ELR (cell line): ENCODE measurements at regions not wholly inside any gene's neighbourhood (a gene's known extent, or its start where the extent isn't known, plus 50 kb on each side); places are given as distances from the start of the nearest gene placed in this dataset.

Experiments
- DNase-seq: peaks from one replicate; pipeline ENCODE4 v3.0.0-alpha.2; 2015; ENCODE audit warnings: low read depth

DNA sequence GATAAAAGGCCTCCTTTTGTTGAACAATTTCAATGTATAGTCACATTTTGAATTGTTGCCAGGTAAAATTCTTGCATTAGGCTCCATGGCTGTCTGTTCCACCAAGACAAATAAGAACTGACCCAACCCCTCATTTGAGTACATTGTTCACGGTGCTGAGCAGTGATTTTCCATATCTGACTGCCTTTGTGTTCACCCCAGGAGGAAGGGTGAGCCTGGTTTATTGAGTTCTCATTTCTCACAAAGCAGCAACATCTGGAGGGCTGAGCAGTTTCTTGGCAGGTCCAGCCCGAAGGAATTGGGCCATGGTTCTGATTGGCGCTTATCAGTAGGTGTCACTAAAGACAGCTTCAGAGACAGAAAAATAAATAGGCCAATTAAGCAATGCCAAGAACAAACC lies 149.1 kb downstream of the BMP4 start:
- no peak for DNase-seq

GRCh38 chr14:53807108-53807507 lies 149.5 kb downstream of the BMP4 start:
- no peak for DNase-seq

DNA sequence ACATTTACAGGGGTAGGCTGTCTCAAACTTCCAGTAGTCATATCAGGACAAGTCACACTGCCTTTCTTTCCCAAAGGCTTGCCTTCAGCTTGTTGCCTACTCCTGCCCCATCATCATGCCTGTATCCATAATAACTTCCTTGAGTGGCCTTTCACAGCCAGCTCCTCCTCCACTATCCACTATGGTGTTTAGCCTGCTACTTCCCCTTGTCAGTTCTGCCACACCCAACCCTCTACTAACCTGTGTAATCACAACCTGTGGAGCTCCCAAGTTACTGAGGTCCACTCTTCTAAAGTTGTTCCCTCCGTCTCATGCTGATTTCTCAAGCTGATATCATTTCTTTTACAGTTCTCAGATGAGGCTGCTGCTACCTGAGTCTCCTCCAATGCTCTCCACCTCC lies 159.9 kb downstream of the BMP4 start:
- no peak for DNase-seq

DNA sequence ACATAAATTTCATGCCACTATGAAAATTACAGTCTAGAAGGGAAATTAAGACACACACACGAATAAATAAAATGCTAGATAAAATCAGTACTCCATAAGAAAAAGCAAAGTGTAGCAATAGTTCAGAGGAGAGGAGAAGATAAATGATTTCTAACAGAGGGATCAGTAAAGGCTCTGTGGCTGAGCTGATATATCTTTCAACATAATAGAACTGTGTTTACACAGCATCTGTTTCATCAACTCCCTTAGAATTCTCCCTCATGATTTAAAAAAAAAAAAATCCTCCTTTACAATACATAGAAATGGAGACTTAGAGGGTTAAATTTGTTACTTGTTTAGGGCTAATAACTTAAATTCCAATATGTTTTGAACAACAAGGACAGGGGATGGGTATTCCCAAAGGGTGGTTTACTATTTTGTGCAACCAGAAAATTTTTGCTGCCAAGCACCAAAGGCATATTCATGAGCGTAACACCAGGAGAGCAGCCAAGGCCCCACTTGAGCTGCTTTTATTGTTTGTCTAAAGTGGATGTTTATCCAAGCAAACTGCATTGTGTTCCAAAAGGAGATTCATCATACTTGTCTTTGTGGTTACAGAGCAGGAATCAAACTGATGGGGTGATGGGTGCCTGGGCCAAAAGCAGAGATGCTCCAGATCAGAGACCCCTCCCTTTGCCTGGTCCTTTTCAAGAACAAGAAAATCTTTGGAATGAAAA lies 162.7 kb downstream of the BMP4 start:
- DNase-seq, result no peak

GRCh38 chr14:53792909-53793308 lies 163.7 kb downstream of the BMP4 start:
- DNase-seq, result peak; percentile 6

- no peak for DNase-seq
Observed at GRCh38 chr14:53790731-53791500, 165.7 kb downstream of the BMP4 start.

DNA sequence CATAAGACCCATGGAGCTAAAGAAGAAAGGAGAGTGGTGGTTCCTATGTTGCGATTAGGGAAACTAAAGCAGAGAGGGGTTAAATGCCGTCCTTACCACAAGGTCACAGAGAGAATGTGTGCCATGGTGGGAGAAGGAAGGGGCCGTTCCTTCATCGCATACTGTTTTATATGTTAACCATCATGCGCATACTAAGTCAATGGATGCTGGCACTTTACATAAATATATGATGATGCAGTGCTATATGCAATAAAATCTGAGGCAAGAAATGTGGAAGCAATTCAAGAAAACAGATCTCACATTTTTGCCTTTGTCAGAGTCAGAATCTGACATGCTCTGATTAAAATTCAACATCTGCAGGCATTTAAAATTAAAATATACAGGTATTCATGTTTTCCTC lies 168.1 kb downstream of the BMP4 start:
- DNase-seq, result no peak

- DNase-seq, result no peak
Observed at GRCh38 chr14:53786045-53786444, 170.6 kb downstream of the BMP4 start.

- no peak for DNase-seq
Observed at GRCh38 chr14:53784688-53785087, 171.9 kb downstream of the BMP4 start.

DNA sequence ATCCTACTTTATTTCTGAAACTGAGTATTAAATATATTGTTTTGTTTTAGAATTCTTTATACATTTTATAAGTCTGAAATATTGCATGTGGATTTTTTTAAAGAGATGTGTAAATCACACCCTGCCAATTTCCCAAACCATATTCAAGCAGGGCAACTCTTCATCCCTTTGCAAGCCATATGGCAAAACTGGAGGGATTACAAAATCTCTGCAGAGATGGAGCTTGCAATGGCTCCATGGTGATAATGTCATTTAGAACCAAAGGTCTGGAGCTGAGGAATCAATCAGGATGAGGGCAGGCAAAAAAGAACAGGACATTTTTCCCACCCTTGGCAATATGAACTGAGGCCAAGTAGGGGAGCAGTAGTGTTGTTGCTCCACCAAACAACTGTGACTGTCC lies 173.4 kb downstream of the BMP4 start:
- no peak for DNase-seq

DNA sequence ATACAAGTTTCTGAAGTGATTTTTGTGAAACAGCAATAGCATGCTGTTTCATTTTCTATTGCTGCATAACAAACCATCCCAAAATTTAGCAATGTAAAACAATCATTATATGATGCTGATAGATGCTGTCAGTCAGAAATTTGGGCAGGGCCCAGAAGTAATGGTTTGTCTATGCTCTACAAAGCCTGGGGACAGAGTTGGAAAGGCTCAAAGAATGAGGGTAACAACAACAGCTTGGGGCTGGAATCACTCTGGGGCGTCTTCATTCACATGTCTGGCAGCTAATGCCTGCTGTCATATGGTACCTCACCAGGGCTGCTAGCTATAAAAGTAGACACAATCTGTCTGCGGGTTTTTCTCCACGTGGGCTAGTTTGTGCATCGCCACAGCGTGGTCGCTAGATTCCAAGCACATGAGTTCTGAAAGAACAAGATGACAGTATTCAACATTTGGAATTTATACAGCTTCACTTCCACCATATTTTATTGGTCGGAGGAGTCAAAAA lies 176.5 kb downstream of the BMP4 start:
- no peak for DNase-seq

DNA sequence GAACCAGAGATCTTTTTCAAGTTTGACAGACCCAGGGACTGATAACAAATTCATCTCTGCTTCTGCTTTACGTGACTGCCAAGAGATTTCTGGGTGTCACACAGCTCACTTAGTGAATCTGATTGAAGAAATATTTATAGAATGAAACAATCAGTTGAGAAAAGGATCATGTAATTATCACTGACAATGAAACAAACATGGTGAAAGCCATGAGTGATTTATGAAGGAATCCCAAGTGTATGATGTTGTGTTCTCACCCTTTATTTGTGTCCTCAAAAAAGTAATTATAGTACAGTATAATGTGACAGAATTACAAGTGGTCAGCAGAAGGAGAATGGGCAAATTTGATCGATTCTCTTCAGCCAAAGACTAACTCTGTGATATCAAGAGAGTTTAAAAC lies 177.3 kb downstream of the BMP4 start:
- no peak for DNase-seq

- no peak for DNase-seq
Observed at GRCh38 chr14:53778263-53778662, 178.4 kb downstream of the BMP4 start.

DNA sequence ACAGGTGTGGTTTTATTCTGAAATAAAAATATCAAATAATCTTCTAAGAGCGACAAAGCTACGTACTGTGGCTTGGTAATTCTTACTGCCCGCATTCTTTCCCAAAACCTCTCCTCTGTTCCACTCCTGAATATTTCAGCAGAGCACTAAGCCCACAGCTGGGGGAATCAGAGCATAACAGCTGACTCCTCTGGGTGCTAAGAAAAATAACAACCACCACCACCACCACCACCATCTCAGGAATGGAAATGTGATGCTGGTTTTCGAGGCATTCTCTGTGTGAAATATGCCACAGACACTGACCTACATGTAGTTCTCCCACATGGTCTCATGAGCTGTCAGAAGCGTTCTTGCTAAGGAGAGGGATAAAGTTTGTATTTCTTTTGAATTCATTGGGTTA lies 183.7 kb downstream of the BMP4 start:
- no peak for DNase-seq

DNA sequence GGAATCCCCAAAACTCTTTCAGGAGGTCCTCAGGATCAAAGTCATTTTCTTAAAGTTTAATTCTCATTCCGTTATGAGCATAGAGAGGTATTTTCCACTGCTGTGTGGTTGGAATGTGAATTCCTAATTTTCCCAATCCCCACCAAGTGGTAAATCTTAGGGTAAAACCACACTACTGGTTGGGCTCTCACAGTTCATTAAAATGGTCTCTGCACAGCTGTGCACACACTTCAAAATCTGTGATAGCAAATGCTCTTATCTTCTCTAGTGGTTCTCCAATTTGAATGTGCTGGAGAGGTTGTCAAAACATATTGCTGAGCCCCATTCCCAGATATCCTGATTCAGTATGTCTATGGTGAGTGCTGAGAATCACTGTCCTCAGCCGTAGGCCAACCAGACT lies 189.1 kb downstream of the BMP4 start:
- no peak for DNase-seq

GRCh38 chr14:53766601-53767000 lies 190.0 kb downstream of the BMP4 start:
- DNase-seq, result no peak

DNA sequence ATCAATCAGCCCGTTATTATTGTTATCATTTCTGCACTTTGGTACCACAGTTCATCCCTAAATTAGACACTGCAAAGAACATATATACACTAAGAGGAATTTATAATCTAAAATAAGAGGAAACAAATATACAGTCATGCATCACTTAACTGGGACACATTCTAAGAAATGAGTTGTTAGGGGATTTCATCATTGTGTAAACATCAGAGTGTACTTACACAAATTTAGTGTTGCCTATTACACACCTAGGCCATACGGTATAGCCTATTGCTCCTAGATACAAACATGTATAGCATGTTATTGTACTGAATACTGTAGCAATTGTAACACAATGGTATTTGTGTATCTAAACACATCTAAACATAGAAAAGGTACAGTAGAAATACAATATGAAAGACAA lies 190.5 kb downstream of the BMP4 start:
- no peak for DNase-seq

GRCh38 chr14:53764846-53765245 lies 191.8 kb downstream of the BMP4 start:
- DNase-seq, result no peak

DNA sequence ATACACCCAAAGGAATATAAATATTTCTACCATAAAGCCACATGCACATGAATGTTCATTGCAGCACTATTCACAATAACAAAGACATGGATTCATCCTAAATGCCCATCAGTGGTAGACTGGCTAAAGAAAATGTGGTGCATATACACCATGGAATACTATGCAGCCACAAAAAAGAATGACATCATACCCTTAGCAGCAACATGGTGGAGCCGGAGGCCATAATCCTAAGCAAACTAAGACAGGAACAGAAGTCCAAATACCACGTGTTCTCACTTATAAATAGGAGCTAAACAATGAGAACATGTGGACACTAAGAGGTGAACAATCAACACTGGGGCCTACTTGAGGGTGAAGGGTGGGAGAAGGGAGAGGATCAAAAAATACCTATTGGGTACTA lies 198.5 kb downstream of the BMP4 start:
- DNase-seq, result no peak

- DNase-seq, result no peak
Observed at GRCh38 chr14:53757732-53758131, 198.9 kb downstream of the BMP4 start.

DNA sequence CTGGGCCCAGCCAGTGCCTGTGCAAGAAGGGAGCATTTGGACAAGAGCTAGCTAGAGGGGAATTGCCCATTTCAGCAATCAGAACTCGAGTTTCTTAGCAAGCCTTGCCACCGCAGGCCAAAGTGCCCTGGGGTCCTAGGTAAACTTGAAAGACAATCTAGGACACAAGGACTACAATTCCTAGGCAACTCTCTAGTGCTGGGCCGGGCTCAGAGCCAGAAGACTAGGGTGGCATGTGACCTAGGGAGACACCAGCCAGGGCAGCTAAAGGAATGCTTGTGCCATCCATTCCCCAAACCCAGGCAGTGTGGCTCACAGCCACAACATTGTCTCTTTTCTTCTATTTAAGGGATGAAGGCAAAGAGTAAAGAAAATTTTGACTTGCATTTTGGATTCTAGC lies 205.0 kb downstream of the BMP4 start:
- no peak for DNase-seq

DNA sequence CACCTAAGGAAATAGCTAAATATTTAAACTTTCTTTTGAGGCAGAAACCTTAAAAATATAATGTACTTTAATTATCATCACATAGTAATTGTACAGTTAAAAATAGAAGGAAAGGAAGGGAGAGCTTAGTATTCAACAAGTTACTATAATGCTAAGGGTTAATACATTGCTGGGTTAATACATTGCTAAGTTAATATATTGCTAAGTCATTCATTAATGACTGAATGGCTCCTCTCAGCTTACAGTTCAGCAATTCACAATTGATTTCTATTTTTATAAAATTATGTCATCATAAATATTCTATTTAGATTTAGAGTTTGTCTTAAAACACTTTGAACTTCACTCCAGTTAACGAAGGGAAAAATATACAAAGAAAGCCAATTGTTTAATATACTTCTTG lies 207.9 kb downstream of the BMP4 start:
- DNase-seq, result no peak

DNA sequence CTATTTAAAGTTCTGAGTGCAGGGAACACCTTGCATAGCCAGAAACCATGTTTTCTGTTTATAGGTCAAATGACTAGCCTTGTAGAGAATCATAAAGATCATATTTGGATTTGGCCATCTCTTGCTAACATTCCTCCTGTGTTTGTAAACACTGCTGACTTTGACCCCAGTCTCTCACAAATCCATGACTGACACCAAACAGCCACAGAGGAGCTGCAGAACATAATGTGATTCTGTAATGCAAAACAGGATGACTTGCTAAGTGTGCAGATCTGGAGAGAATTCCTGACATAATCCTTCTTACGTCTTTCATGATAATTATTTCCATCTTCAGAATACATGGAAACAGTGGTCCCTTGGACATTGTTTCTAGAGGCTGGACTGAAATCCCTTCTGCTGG lies 211.8 kb downstream of the BMP4 start:
- DNase-seq, result no peak

GRCh38 chr14:53743371-53743770 lies 213.3 kb downstream of the BMP4 start:
- DNase-seq, result no peak
